HG02870 (cell line): ENCODE measurements at regions not wholly inside any gene's neighbourhood (a gene's known extent, or its start where the extent isn't known, plus 50 kb on each side); places are given as distances from the start of the nearest gene placed in this dataset.

ENCODE experiments used
- ATAC-seq: cut with Tn5 transposase; IDR thresholded peaks from one replicate; pipeline ENCODE4 v1.9.1; 2021; ENCODE audit warnings: mild to moderate bottlenecking, moderate library complexity; ENCODE audit not compliant: unreplicated experiment

DNA sequence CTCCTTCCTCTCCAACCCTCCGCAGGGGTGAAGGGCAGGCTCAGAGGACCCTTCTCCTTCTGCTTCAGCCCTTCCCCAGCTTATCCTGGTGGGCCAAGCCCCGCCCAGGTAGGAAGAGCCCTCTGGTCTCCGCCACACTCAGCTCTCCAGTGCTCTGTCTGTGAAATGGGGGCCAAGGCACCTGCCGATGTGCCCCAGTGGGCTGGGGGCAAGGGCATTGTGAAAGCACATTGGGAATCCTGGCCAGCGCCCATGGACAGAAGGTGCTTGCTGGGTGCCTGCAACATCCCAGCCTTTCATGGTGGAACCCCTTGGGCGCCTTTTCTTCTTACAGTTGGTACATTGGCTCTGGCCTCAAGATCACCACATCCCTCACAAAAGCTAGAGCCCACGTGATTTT lies 150.8 kb downstream of the INHBB start:
- no peak for ATAC-seq

DNA sequence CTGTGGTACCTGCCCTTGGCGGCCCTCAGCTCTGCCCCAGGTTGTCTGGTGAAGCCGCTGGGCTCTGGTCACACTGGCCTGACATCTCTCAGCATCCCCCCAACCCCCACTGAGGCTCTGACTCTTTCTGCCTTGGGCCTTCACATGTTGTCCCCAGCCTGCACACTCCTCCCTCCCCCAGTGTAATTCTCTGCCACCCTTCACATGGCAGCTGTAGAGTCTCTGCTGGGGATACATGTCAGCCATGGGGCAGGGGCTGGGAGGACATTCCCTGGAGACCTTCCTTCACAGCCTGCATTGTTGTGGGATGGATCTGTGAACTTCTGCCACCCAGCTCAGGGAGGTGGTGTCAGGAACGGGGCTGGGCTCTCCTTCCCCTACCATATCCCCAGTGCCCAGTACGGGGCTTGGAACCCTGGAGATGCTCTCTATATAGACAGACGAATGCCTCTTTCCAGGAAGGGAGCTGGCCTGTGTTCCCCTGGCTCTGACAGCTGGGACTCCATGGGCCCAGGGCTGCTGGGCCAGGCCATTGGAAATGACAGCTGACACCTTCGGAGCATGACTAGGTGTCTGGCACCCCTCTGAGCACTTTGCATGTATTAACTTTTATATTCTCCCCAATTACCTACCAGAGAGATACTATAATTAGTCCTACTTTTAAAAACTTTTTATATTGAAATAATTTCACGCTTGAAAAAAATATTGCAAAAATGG lies 151.5 kb downstream of the INHBB start:
- no peak for ATAC-seq

DNA sequence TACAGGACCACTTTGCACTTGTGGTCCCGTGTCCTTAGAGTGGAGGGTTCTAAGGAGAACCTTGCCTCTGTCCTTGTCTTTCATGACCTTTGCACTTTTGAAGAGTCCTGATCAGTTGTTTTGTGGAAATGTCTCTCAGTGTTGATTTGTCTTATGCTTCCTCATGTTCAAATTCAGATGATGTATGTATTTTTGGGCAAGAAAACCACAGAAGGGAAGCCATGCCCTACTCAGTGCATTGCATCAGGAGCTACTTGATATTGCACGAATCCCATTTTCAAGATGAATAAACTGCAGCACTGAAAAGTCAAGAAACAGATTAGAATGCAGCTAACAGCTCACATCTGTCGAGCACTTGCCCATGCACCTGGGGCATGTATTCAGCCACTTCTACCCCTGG lies 152.2 kb downstream of the INHBB start:
- ATAC-seq = no peak

DNA sequence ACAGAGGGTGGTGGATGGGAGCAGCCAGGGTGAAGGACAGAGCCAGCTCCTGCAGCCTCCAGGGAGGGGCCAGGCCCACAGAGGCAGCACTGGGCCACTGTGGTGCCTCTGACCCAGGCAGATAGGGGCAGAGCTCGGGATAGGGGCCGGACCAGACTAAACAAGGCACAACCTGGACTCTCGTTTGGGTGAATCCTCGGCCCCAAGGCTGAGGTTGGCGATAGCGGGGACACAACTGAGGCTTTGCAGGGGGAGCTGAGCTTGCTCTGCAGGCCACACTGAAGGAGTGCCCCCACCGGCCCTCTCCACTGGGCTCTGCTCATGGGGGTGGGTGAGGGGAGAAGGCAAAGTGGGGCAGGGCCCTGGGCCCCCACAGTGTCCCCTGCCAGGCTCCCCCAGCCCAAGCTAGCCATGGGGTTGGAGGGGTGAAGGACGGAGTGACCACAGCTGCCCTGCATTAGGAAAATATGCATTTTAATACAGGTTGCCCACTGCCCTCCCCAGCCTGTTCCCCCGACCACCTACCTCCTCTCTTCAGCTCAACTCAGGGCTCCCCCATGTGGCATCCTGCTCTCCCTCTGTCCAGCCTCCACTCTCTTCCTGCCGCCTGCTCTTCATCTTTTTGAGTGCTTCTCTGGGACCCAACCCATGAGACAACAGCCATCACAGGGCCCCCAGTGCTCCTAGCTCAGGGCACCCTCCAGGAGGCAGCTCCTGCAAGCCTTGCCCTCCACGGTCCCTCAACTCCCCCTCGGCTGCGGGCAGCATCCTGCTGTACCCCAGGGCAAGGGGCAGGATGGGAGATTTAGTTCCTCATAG lies 152.8 kb downstream of the INHBB start:
- ATAC-seq = no peak

DNA sequence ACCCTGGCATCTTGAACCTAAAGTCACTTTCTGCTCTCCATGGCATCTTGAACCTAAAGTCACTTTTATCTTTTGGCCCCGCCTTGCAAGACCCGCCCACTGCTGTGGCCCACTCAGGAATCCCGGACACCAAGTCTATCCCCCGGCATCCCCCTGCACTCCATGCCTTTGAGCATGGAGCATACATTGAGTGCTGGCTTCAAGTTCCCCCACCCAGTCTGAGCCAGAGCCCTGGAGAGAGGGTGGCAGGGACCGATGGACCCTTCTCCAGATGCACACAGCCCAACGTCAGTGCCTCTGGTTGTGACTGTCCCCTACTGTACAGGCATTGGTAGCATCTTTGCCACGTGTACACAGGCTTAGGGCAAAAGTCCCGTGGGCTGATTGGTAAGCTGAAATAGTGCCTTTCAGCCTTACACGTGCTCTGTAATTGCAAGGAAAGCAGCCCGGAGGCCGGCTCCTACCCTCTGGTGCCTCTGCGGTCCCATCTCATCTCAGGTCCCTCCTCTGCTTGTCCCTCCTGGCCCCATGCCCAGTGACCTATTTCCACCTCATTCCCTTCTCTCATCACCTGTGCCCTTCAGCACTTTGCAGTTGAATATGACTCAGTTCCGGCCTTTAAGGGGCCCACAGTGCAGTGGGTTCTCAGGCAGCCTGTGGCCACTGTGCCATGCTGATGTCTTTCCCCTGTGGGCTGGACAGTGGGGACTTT lies 154.0 kb downstream of the INHBB start:
- ATAC-seq = no peak

DNA sequence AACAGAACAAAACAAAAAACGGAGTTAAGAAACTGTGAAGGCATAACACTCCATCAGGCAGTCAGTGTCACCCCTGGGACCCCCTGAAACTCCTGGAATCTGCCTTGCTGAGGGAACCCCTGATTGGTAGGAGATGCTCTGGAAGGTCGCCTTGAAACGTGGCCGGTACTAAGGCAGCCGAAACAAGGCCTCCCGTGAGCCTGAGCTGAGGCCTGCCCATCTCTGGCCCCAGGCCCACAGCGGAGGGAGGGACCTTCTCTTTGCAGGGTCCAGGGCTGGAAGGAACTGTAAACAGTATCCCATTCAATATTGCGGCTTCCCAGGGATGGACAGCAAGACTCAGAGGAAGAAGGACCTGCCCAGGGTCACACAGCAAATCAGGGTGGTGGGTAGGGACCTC lies 155.7 kb downstream of the INHBB start:
- no peak for ATAC-seq

DNA sequence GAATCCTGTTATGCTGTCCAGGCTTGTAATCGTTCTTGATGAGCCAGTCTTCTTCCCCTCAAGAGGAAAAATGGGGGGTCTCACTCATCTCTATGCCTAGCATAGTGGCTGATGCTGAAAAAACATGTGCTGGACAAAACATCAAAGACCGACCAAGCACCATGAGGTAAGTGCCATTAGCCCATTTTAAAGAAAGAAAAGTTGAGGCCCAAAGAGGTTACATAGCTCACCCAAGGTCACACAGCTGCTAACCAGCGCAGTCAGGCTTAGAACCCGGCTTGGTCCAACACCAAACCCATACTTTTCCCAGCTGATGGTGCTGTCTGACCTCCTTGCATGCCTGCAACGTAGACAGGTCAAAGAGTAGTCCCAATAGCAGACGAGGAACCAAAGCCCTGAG lies 156.4 kb downstream of the INHBB start:
- no peak for ATAC-seq

DNA sequence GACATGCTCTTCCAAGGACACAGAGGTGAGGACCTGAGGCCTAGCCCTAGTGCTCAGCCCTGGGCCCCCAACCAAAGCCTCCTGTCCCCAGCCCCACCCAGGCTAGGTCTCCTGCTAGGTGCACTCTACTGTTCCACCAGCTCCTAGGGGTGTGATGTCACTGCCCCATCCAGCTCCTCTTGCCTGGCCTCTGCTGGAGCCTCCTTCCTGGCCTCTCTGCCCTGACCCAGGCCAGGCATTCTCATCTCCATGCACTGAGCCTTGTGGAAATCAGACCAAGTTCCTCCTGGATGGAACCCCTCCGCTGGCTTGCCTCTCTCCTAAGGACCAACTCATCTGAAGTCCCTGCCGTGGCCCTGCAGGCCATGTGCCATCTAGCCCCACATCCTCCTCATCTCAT lies 156.8 kb downstream of the INHBB start:
- no peak for ATAC-seq

DNA sequence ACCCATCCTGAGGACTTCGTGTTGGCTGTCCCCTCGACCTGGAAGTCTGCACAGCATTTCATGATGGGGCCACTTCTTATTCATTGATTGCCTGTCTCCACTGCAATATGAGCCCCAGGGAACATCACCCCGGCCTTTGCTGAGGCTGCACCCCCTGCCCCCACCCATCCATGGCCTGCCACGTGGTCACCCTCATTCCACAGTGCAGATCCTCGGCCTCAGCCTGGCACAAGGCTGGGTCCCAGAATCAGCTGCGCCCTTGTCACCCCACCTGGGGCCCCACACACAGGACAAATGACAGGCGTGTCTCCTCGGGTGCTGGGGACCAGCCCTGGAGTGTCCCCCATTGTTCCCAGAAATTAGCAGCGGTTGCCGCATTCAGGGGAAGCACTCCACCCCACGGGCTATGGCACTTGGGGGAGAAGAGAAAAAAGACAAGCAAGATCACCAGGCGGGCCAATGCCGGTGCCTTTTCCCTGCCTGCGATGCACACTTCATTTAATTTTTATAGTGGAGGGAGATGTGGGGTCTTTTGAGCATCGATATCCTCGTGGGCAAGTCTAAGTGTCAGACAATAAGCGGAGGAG lies 157.4 kb downstream of the INHBB start:
- ATAC-seq = no peak

DNA sequence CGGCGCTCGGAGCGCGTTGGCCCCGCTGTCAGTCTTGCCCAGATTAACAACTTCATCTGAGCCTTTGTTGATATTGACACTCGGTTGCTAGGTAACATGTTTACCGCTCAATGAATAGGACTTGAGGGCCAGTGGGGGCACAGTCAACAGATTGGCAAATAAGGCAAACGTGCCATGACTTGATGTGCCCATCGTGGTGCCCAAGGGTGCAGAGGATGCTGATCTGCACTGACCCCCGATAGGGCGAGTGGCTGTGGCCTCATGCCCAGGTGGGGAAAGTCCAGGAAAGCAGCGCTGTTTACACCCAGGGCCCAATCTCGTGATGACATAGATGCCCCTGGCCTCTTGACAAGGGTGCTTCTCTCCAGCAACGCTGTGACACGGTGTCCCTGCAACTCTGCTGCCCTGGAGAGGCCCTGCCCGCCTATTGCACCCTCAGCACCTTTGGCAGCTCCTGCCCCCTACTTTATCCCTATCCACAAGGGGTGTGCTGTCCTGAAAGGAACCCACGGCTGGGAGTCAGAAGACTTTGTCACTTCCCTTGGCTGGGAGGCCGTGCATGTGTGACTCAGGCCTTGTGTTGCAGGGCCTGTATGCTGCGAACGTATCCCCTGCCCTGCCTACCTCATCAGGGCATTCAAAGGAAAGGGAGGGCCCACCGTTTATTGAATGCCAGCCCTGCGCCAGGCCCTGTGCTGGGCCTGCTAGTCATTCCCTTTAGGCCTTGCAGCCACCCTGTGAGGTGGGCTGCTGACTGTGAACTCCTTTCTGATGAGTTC lies 158.0 kb downstream of the INHBB start:
- no peak for ATAC-seq

DNA sequence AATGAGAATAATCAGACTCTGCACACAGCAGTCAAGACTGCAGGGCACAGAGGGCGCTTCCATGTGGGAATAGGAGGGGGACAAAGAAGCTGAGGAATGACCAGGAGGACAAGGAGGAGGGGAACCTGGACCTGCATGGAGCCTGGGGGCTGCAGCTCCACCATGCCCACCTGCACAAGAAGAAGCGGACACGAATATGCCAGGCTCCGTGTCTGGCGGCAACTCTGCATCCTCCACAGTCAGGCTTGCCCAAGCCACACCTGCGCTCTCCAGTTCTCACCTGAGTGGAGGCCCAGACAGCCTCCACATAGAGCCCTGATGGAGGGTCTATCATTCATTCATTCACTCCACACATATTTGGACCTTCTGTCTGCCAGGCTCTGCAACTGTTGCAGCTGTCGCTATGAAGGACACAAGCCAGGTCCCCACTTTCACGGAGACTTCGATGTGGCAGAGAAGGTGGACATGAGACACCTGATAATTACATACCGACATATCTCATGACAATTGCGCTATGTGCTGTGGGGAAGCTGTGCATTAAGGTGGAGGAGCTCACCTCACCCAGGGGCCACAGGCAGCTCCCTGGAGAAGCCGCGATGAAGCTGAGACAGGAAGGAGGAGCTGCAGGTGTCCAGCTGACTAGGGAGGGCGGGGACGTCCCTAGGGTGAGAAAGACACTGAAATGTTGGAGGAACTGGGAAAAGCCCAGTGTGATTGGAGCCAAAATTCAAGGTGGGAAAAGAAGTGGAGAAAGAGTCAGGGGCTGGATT lies 159.2 kb downstream of the INHBB start:
- no peak for ATAC-seq

DNA sequence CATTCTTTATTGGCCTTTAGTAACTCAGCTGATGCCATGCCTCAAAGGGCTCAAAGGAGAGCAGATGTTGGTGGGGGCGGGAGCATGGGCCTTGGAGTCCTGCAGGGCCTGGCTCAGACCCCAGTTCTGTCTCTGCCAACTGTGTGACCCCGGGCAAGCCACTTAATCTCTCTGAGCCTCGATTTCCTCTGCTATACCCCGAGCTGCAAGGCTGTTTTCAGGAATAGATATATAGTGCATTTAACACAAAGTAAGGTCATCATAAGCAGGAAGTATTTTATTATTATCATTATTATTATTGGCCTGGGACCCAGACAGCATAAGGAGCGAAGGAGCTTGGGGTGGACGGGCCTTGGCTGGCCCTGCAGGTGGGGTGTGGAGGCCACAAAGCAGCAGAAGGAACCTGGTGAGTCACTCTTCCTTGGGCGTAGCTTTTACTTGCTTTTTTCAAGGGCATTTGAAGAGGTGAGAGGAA lies 162.7 kb downstream of the INHBB start:
- no peak for ATAC-seq

DNA sequence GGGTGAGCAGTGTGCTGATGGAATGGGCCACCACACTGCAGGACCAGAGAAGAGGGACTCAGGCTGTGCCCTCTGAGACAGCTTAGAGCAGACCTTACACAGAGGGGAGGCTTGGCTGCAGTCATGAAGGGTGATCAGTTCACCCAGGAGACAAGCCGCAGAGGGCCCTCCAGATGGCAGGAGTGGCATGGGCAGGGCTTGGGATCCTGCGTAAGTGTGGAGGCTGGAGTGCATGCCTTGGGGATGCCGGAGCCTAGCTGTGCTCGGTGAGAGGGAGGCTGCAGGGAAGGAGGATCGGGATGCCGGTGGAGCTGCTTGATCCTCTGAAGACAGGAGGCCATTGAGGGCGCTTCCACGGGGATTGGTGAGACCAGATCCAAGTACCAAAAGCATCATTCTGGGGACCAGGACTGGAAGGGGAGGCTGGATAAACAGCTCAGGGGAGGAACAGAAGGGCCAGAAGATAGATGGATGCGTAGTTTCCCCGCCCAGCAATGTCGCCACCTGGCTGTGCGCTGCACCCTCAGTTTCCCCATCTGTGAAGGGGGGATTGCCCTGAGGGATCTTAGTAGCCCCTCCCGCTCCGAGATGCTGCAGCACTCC lies 163.4 kb downstream of the INHBB start:
- no peak for ATAC-seq

DNA sequence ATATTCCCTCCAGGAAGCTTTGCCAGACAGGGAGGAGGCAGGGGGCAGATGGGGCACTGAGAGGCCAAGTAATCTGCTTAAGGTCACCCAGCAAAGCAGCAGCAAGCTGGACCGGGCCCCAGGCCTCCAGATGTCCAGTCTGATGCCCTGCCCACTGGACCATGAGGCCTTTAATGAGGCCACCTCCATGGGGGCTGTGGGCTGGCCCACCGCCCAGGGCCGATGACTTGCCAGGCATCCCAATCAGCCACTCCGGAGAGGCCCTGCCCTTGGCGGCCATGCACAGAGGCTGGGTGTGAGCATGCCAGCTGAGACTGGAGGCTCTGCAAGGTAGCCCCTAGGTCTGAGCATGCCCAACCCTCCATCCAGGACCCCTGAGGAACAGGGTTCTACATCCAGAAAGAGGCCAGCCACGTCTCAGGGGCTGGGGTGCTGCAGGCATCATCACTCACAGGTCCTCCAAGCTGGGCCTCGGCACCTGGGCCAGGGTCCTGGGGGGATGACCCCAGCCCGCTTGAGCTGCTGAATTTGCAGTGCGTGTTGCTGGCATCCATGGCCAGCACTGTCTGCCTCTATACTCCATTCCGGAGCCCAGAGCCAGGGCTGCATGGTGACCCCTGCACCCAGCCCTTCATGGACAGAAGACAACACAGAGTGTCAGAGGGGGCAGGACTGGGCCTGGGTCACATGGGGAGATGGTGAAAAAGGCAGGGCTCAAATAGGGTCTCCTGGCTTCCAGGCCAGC lies 164.2 kb downstream of the INHBB start:
- no peak for ATAC-seq

DNA sequence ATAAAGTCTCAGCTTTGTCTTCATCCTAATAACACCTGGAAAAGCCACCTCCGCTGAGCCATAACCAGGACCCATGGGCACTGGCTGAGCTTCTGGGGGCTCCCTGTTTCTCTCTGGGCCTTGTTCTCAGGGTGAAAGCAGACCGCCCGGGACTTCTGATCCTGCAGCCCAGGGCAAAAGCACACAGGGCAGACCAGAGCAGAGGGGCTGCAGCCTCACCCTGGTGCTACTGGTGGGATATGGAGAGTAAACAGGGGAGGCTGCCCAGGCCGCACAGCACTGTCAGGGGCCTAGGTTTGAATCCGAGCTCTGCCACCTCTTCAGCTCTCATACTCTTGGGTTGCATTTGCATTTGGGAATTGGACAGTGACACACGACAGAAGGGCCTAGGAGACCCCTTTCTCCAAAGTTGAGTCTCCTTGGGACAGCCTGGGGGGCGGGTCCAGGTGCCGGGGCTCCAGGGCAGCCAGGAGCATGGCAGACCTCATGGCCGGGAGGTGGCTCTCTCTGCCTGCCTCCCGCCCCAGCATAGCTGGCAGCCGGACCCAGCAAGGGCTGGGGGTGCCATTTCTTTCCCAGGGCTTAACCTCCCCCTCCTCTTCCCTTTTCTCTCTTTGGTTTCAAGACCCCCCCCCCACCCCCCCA lies 164.9 kb downstream of the INHBB start:
- ATAC-seq = no peak

DNA sequence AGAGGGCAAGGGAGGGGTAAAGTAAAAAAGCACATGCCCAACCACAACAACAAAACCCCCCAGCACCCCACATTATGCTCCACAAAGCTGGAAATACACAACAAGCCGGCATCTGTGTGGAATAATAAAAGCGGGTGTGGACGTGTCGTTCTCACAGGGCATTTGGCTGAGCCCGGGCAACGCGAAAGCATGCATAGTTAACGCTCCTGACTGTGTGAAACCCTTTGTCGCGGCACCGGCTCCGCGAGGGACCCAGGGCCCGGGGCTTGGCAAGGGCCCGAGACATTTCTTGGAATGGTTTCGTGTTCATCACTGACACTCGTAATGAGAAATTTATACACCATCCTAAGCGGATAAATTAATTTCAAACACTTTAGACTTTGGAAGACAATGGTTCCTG lies 165.6 kb downstream of the INHBB start:
- no peak for ATAC-seq

DNA sequence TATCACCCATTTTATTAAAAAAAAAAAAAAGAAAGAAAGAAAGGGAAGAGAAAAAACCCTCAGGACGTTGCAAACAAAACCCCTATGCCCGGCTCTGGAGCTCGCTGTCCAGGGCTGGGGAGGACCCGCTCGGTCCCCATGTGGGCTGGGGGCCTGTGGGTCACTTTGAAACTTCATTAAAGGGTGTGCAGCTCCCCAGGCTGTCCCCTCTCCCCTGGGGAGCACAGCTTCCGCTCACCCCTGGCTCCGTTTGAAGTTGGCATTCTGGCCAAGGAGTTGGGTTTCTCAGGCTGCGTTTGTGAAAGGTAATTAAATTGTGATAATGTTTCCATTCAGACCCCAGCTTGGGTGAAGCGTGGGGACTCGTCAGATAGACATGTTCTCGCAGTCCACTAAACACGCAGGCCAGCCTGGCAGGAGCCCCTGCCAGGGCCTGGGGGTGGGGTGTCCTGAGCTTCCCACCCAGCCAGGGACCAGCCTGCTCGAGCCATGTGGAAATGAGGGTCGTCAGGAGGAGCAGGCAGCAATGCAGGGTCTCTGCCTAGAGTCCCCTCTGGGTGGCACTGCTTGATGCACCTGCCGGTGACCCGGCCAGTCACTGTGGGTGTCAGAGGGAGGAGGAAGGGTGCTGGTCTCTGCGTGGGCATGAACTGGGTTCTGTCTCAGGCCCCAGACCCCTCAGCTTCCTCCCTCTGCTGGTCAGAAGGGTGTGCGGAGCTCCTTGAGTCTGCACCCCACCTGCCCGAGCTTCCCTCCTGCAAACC lies 166.2 kb downstream of the INHBB start:
- ATAC-seq = no peak
